ENCODE measurements at regions not wholly inside any gene's neighbourhood (a gene's known extent, or its start where the extent isn't known, plus 50 kb on each side); places are given as distances from the start of the nearest gene placed in this dataset.

GRCh38 chr16:51699686-51700396 is 548.8 kb upstream of the SALL1 start:
- ChIA-PET CTCF (no interaction called here), POLR2A (no interaction called here)

- CTCF ChIA-PET = interaction anchor here (1.1 kb wide), 1 partner anchor 11 kb away, joined by 3 read pairs; no protein-coding TSS in a partner anchor
- POLR2A ChIA-PET = no interaction called here
Observed at GRCh38 chr16:51698647-51699046, 547.6 kb upstream of the SALL1 start.

GRCh38 chr16:51697454-51697853 is 546.4 kb upstream of the SALL1 start:
- POLR2A ChIA-PET = no interaction called here
- CTCF ChIA-PET = interaction anchor here (0.6 kb wide), 1 partner anchor 64 kb away, joined by 3 read pairs; no protein-coding TSS in a partner anchor

- CTCF ChIA-PET = no interaction called here
- POLR2A ChIA-PET = no interaction called here
Observed at GRCh38 chr16:51696376-51696775, 545.3 kb upstream of the SALL1 start.

GRCh38 chr16:51691109-51691508 is 540.0 kb upstream of the SALL1 start:
- ChIA-PET POLR2A (no interaction called here), CTCF (interaction anchor here (0.6 kb wide), 1 partner anchor 16 kb away, joined by 6 read pairs; no protein-coding TSS in a partner anchor)

GRCh38 chr16:51685498-51685897 is 534.4 kb upstream of the SALL1 start:
- ChIA-PET POLR2A (no interaction called here), CTCF (no interaction called here)

GRCh38 chr16:51683882-51684281 is 532.8 kb upstream of the SALL1 start:
- CTCF ChIA-PET = no interaction called here
- POLR2A ChIA-PET = no interaction called here

- CTCF ChIA-PET = no interaction called here
- POLR2A ChIA-PET = no interaction called here
Observed at GRCh38 chr16:51682905-51683304, 531.8 kb upstream of the SALL1 start.

- POLR2A ChIA-PET = no interaction called here
- CTCF ChIA-PET = interaction anchor here (0.7 kb wide), 1 partner anchor 17 kb away, joined by 6 read pairs; no protein-coding TSS in a partner anchor
Observed at GRCh38 chr16:51674615-51675014, 523.5 kb upstream of the SALL1 start.

- CTCF ChIA-PET = no interaction called here
- POLR2A ChIA-PET = no interaction called here
Observed at GRCh38 chr16:51670527-51670926, 519.5 kb upstream of the SALL1 start.

GRCh38 chr16:51666821-51667220 is 515.8 kb upstream of the SALL1 start:
- POLR2A ChIA-PET = no interaction called here
- CTCF ChIA-PET = no interaction called here

GRCh38 chr16:51666074-51666473 is 515.0 kb upstream of the SALL1 start:
- ChIA-PET CTCF (no interaction called here), POLR2A (no interaction called here)

GRCh38 chr16:51665436-51665998 is 514.4 kb upstream of the SALL1 start:
- POLR2A ChIA-PET = no interaction called here

GRCh38 chr16:51658531-51658930 is 507.5 kb upstream of the SALL1 start:
- ChIA-PET CTCF (no interaction called here), POLR2A (no interaction called here)

More at GRCh38 chr16:51665436-51665998, 514.4 kb upstream of the SALL1 start:
- CTCF ChIA-PET = no interaction called here

GRCh38 chr16:51657848-51658247 is 506.8 kb upstream of the SALL1 start:
- ChIA-PET POLR2A (no interaction called here), CTCF (no interaction called here)

GRCh38 chr16:51655249-51655648 is 504.2 kb upstream of the SALL1 start:
- ChIA-PET POLR2A (no interaction called here), CTCF (no interaction called here)

GRCh38 chr16:51651061-51651466 is 500.0 kb upstream of the SALL1 start:
- ChIA-PET POLR2A (no interaction called here), CTCF (no interaction called here)

- ChIA-PET POLR2A (no interaction called here), CTCF (no interaction called here)
Observed at GRCh38 chr16:51649631-51650030, 498.6 kb upstream of the SALL1 start.

- POLR2A ChIA-PET = no interaction called here
- CTCF ChIA-PET = no interaction called here
Observed at GRCh38 chr16:51648526-51648925, 497.5 kb upstream of the SALL1 start.

- CTCF ChIA-PET = no interaction called here
- POLR2A ChIA-PET = no interaction called here
Observed at GRCh38 chr16:51641191-51641765, 490.2 kb upstream of the SALL1 start.

GRCh38 chr16:51640196-51640595 is 489.1 kb upstream of the SALL1 start:
- ChIA-PET CTCF (no interaction called here), POLR2A (no interaction called here)
